ENCODE measurements at regions not wholly inside any gene's neighbourhood (a gene's known extent, or its start where the extent isn't known, plus 50 kb on each side); places are given as distances from the start of the nearest gene placed in this dataset.

GRCh38 chr21:14716761-14717396, 170.8 kb upstream of the SAMSN1 start:
- no peak for DNase-seq

- DNase-seq = no peak
Measured at GRCh38 chr21:14713109-14713508, 167.0 kb upstream of the SAMSN1 start.

- no peak for DNase-seq
Measured at GRCh38 chr21:14712121-14712715, 166.1 kb upstream of the SAMSN1 start.

- no peak for DNase-seq
Measured at GRCh38 chr21:14711287-14711686, 165.2 kb upstream of the SAMSN1 start.

GRCh38 chr21:14707511-14708020, 161.5 kb upstream of the SAMSN1 start:
- no peak for DNase-seq

- DNase-seq = no peak
Measured at GRCh38 chr21:14706712-14707510, 160.8 kb upstream of the SAMSN1 start.

GRCh38 chr21:14699433-14700407, 153.6 kb upstream of the SAMSN1 start:
- DNase-seq = no peak

GRCh38 chr21:14697769-14698168, 151.7 kb upstream of the SAMSN1 start:
- DNase-seq = no peak

GRCh38 chr21:14694817-14695216, 148.7 kb upstream of the SAMSN1 start:
- no peak for DNase-seq

GRCh38 chr21:14693997-14694396, 147.9 kb upstream of the SAMSN1 start:
- no peak for DNase-seq

GRCh38 chr21:14691914-14692313, 145.8 kb upstream of the SAMSN1 start:
- no peak for DNase-seq

GRCh38 chr21:14690886-14691285, 144.8 kb upstream of the SAMSN1 start:
- no peak for DNase-seq

- no peak for DNase-seq
Measured at GRCh38 chr21:14688936-14689335, 142.8 kb upstream of the SAMSN1 start.

GRCh38 chr21:14688412-14688811, 142.3 kb upstream of the SAMSN1 start:
- no peak for DNase-seq

- no peak for DNase-seq
Measured at GRCh38 chr21:14687268-14687625, 141.1 kb upstream of the SAMSN1 start.

- DNase-seq = no peak
Measured at GRCh38 chr21:14686466-14687267, 140.6 kb upstream of the SAMSN1 start.

- no peak for DNase-seq
Measured at GRCh38 chr21:14685568-14685967, 139.5 kb upstream of the SAMSN1 start.

- no peak for DNase-seq
Measured at GRCh38 chr21:14684071-14684470, 138.0 kb upstream of the SAMSN1 start.

- DNase-seq = no peak
Measured at GRCh38 chr21:14683063-14683462, 136.9 kb upstream of the SAMSN1 start.

- no peak for DNase-seq
Measured at GRCh38 chr21:14678973-14679574, 133.0 kb upstream of the SAMSN1 start.

- no peak for DNase-seq
Measured at GRCh38 chr21:14677639-14678179, 131.6 kb upstream of the SAMSN1 start.
